HG03064 (cell line): ENCODE measurements at regions not wholly inside any gene's neighbourhood (a gene's known extent, or its start where the extent isn't known, plus 50 kb on each side); places are given as distances from the start of the nearest gene placed in this dataset.

ENCODE experiments used
- ATAC-seq: cut with Tn5 transposase; IDR thresholded peaks from one replicate; pipeline ENCODE4 v1.9.1; 2021; ENCODE audit warnings: low read depth; ENCODE audit not compliant: unreplicated experiment

GRCh38 chr9:96135076-96135752, 166.8 kb downstream of the HSD17B3 start:
- no peak for ATAC-seq

DNA sequence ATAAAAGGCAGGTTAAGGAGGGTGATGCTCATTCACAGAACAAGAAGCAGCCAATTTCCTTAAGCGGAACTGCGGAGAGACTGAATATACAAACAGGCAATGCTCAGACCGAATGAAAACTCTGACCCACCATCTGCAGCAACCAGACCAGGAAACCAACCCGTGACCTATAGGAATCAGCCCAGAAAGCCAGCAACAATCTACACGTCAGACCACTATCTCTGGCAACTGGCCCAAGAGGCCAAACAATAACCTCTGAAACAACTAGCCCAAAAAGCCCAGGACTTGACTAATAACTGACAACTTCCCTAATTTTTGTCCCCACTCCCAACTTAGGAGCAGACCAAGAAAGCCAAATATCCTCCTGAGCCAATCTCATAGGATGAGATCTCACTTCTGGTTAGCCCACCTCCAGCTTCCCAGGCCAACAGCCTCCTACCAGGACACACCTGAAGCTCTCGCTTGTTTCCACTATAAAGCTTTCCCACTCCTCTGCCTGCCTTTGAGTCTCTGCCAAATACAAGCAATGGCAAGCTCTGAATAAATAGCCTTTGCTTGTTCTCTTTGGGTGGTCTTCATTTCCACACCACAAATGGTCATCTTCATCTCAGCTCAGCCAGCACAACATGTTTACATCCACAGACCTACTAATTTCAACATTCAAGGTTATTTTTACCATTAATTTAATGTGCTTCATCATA, 168.5 kb downstream of the HSD17B3 start:
- no peak for ATAC-seq

- ATAC-seq = no peak
Observed at GRCh38 chr9:96131825-96132224, 170.2 kb downstream of the HSD17B3 start.

- ATAC-seq = no peak
Observed at GRCh38 chr9:96130970-96131369, 171.0 kb downstream of the HSD17B3 start.

GRCh38 chr9:96129747-96130146, 172.2 kb downstream of the HSD17B3 start:
- ATAC-seq = no peak

DNA sequence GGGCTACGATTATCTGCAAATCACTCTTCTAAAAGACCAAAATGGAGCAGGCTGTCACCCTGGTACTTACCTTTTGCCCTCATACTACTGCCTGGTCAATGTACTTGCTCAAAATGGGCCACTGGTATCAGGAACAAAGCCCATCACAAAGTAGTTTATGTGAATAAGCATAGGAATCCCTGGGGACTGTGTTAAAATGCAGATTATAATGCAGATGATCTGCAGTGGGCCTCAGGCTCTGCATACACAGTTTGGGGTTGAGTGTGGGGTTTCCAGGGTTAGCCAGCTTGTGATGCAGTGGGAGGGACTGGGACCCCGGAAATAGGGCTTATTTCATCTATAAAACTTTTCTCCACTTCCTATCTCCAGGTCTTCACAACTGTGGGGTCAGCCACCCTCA, 173.1 kb downstream of the HSD17B3 start:
- no peak for ATAC-seq

DNA sequence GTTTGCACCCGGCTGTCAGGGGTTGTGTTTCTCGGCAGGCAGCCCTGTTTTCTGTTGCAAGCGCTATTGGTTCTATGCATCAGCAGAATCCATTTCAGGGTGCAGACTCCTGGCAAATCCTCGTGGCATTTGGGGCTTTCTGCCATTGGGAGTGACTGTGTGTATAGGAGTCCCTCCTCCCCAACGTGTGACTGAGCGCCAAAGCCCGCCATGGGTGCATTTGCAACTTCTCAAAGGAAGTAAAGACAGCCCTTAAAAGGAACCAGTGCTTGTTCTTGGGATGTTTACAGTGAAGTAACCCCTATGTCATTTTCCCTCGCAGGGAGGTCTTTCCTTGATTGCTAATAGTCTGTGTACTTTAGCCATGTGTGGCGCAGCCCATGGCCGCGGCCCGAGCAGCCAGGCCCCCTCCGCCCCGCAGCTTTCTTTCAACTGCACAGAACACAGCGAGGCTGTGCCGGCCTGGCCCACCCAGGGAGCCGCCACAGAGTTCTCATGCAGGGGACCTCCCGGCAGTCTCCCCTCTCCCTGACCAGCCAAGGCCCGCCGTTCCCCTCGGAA, 175.6 kb downstream of the HSD17B3 start:
- ATAC-seq = no peak

- ATAC-seq = no peak
Observed at GRCh38 chr9:96125624-96126023, 176.4 kb downstream of the HSD17B3 start.

GRCh38 chr9:96122751-96123150, 179.2 kb downstream of the HSD17B3 start:
- ATAC-seq = no peak

DNA sequence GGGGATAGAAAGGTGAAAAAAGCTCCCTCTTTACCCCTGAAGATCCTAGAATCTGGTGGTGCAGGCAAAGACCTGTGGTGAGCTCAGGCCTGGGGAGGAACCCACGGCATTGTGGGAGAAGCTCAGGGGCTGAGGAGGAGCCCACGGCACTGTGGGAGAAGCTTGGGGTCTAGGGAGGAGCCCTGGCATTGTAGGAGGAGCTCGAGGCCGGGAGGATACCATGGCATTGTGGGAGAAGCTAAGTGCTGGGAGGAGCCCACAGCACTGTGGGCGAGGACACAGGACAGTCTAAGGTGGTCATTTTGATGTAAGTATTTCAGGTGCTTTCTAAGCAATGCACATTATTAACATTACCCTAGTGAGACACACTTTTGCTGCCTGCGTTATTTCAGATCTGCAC, 179.7 kb downstream of the HSD17B3 start:
- ATAC-seq = no peak

DNA sequence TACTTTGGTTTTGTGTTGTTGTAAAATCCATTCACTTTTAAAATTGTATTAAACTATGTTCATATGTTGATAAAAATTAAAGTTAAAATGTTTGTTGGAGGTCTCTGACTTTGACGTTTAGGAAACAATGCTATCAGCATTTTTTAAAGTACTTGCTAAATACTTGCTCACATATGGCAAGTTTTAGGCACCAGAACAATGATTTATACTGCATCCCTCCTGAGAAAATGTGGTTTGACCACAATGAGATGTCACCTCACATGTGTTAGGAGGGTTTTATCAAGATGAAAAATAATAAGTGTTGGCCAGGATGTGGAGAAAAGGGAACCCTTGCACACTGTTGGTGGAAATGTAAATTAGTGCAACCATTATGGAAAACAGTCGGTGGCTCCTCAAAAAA, 180.8 kb downstream of the HSD17B3 start:
- ATAC-seq = no peak

GRCh38 chr9:96117398-96118080, 184.4 kb downstream of the HSD17B3 start:
- ATAC-seq = no peak

- no peak for ATAC-seq
Observed at GRCh38 chr9:96116275-96117064, 185.5 kb downstream of the HSD17B3 start.

DNA sequence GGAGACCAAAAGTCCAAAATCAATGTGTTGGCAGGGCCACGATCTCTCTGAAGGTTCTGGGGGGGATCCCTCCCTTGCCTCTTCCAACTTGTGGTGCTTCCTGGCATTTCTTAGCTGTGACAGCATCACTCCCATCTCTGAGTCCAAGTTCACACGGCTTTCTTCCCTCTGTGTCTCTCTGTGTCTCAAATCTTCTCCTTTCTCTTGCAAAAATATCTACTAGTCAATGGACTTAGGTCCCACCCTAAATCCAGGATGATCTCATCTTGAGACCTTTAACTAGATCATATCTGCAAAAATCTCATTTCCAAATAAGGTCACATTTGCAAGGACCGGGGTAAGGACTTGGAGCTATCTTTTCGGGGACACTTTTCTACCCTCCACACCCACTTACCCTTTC, 186.1 kb downstream of the HSD17B3 start:
- ATAC-seq = no peak

DNA sequence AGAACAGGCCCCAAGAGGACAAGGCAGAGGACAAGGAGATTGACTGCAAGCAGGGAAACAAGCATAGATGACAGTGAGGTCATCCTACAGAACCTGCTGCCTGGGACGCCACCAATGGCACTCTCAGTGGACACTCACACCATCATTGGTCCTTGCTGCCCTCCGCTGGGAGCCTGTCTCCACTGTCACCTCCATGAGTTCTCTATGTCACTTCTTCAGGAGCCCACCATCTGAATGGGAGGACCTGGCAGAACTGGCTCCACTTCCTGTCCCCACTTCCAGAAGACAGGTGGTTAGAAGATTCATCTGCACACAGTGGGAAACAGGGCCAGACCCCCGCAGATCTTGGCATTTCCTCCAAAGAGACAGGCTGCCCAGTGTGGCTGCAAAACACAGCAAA, 188.9 kb downstream of the HSD17B3 start:
- no peak for ATAC-seq

DNA sequence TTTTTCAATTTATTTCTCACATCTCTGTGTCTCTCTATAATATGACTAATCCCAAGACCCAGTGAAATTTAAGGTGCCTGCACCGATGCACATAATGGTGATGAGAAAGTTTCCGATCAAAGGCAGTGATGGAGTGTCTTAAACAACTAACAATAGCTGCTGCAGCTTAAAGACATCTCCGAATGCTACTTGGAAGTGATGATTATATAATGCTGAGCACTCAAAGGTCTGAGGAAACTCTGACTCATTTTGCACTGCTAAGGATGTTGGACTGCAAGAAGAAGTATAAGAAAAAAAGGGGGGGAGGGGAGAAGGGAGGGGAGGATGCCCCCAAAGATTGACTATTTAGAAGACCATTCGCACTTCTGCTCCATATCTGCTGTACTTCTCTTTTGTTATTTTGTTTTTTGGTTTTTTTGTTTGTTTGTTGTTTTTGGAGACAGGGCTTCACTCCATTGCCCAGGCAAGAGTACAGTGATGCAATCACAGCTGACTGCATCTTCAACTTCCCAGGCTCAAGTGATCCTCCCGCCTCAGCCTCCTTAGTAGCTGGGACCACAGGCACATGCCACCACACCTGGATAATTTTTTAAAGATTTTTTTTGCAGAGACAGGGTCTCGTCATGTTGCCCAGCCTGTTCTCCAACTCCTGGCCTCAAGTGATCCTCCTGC, 192.2 kb downstream of the HSD17B3 start:
- no peak for ATAC-seq

- no peak for ATAC-seq
Observed at GRCh38 chr9:96108691-96109380, 193.1 kb downstream of the HSD17B3 start.

DNA sequence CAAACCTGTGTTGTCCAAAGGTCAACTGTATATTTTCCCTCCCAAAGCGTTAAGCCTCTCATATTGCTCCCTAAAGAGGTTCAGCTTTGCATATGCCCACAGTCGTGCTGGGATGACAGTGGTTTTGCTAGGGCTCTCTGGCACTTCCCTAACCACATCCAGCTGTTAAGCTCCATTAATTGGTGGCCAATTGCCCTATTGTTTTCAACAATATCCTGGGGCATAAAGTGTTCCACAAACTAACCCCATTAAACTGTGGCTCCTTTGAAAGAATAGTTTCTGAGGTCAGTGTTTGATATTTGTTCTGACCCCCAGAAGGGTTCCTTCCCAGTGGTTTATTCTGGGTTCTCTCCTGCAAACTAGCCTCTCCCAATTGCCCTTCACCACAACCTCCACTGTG, 194.5 kb downstream of the HSD17B3 start:
- no peak for ATAC-seq
